CD14-positive monocyte (primary cell): ENCODE measurements at regions not wholly inside any gene's neighbourhood (a gene's known extent, or its start where the extent isn't known, plus 50 kb on each side); places are given as distances from the start of the nearest gene placed in this dataset.

Experiments
- DNase-seq, 3 donors: peaks; one replicate each; pipeline ENCODE4 v3.0.0-alpha.2; 2011 to 2022
- H2AFZ ChIP-seq: 2 replicates; pipeline ENCODE4 v1.6.0; 2012; ENCODE audit warnings: mild to moderate bottlenecking, low read depth, low read length, inconsistent platforms; ENCODE audit not compliant: insufficient read depth, poor library complexity, severe bottlenecking
- H3K27ac ChIP-seq, 2 donors: 1 replicate in 1 of 2; 2 replicates in 1 of 2; pipeline ENCODE4 v1.5.1; 2012 to 2013; ENCODE audit warnings: low read length in 2 of 2, control low read depth in 1 of 2, inconsistent platforms in 1 of 2, low read depth in 1 of 2, mild to moderate bottlenecking in 1 of 2
- H3K27me3 ChIP-seq, 2 donors: one replicate each; pipeline versions ENCODE4 v1.6.0 to v1.6.1; 2011 to 2013; ENCODE audit warnings: low read length in 2 of 2; ENCODE audit not compliant: control insufficient read depth in 2 of 2, insufficient read depth in 2 of 2
- H3K36me3 ChIP-seq, 2 donors: replicated peaks in 1 of 2; 1 replicate in 1 of 2; 2 replicates in 1 of 2; pipeline versions ENCODE4 v1.5.1 to v1.6.1; 2012 to 2013; ENCODE audit warnings: low read length in 2 of 2, control low read depth in 1 of 2, inconsistent platforms in 1 of 2, mild to moderate bottlenecking in 1 of 2; ENCODE audit not compliant: insufficient read depth in 2 of 2, control insufficient read depth in 1 of 2
- H3K4me1 ChIP-seq, 2 donors: 1 replicate in 1 of 2; 2 replicates in 1 of 2; pipeline versions ENCODE4 v1.5.1 to v1.6.1; 2012 to 2013; ENCODE audit warnings: low read length in 2 of 2, control low read depth in 1 of 2, inconsistent platforms in 1 of 2, mild to moderate bottlenecking in 1 of 2, moderate library complexity in 1 of 2; ENCODE audit not compliant: insufficient read depth in 2 of 2, control insufficient read depth in 1 of 2
- H3K4me2 ChIP-seq: replicated peaks from 2 replicates; pipeline ENCODE3; 2012; ENCODE audit warnings: low read length, moderate library complexity, mild to moderate bottlenecking; ENCODE audit not compliant: poor library complexity, severe bottlenecking; ENCODE audit errors: extremely low read depth
- H3K4me3 ChIP-seq, 3 experiments: fragments of 200-600 bp in 1 of 3; sonication (generic) in 1 of 3; replicated peaks in 1 of 3; 1 replicate in 2 of 3; 2 replicates in 1 of 3; pipeline ENCODE4 v1.5.1; 2011 to 2013; ENCODE audit warnings: low read length in 3 of 3, mild to moderate bottlenecking in 3 of 3, control low read depth in 2 of 3, low read depth in 2 of 3, inconsistent platforms in 1 of 3, moderate library complexity in 1 of 3
- H3K79me2 ChIP-seq: 2 replicates; pipeline ENCODE4 v1.6.0; 2012; ENCODE audit warnings: mild to moderate bottlenecking, control low read depth, inconsistent platforms, low read length, moderate library complexity; ENCODE audit not compliant: insufficient read depth
- H3K9ac ChIP-seq: 2 replicates; pipeline ENCODE4 v1.6.0; 2017; ENCODE audit warnings: low read length, mild to moderate bottlenecking; ENCODE audit not compliant: insufficient read depth, poor library complexity, severe bottlenecking
- H3K9me3 ChIP-seq, 2 donors: replicated peaks in 1 of 2; 1 replicate in 1 of 2; 2 replicates in 1 of 2; pipeline versions ENCODE4 v1.5.1 to v1.6.1; 2012 to 2013; ENCODE audit warnings: low read length in 2 of 2, control low read depth in 1 of 2; ENCODE audit not compliant: control insufficient read depth in 1 of 2, insufficient read depth in 1 of 2
- H4K20me1 ChIP-seq: 2 replicates; pipeline ENCODE4 v1.6.0; 2012; ENCODE audit warnings: mild to moderate bottlenecking, low read length, control low read depth, moderate library complexity; ENCODE audit not compliant: insufficient read depth
- H3K27ac Mint-ChIP-seq, 7 donors: one replicate each; pipeline ENCODE4 v1.8.0; 2020; ENCODE audit warnings: mild to moderate bottlenecking in 7 of 7, mixed read lengths in 7 of 7, moderate library complexity in 6 of 7, inconsistent platforms in 2 of 7
- H3K27me3 Mint-ChIP-seq, 3 donors: one replicate each; pipeline ENCODE4 v1.8.0; 2021 to 2022; ENCODE audit warnings: low read depth in 3 of 3, mild to moderate bottlenecking in 3 of 3, mixed read lengths in 3 of 3, moderate library complexity in 3 of 3, inconsistent platforms in 1 of 3
- H3K36me3 Mint-ChIP-seq, 2 donors: one replicate each; pipeline ENCODE4 v1.8.0; 2020; ENCODE audit warnings: mixed read lengths in 2 of 2, inconsistent platforms in 1 of 2, mild to moderate bottlenecking in 1 of 2
- H3K4me1 Mint-ChIP-seq: one replicate; pipeline ENCODE4 v1.8.0; 2020; ENCODE audit warnings: mild to moderate bottlenecking, mixed read lengths
- H3K4me3 Mint-ChIP-seq, 2 donors: one replicate each; pipeline ENCODE4 v1.8.0; 2020; ENCODE audit warnings: mild to moderate bottlenecking in 2 of 2, mixed read lengths in 2 of 2, moderate library complexity in 1 of 2
- H3K9me3 Mint-ChIP-seq, 7 donors: one replicate each; pipeline ENCODE4 v1.8.0; 2020 to 2022; ENCODE audit warnings: mixed read lengths in 7 of 7, mild to moderate bottlenecking in 6 of 7, moderate library complexity in 6 of 7, inconsistent platforms in 2 of 7
- WGBS: methylation state at CpG from one replicate; pipeline ENCODE4 v1.1.5; 2013; ENCODE audit warnings: missing lambda C conversion rate; ENCODE audit not compliant: insufficient coverage; 5-methylcytosine and 5-hydroxymethylcytosine counted together
- intact Hi-C, 2 donors: fragments of 100-400 bp; cut with micrococcal nuclease; formaldehyde crosslinking; loops; one replicate each; pipeline versions ENCODE4 v1.15.0 to v1.15.1; 2023
- TF ChIP-seq, protein P1 (sequence below): fragments of 200-600 bp; IDR thresholded peaks from one replicate; pipeline ENCODE4 v1.8.0; 2022; ENCODE audit warnings: antibody characterized with exemption, mild to moderate bottlenecking

DNA sequence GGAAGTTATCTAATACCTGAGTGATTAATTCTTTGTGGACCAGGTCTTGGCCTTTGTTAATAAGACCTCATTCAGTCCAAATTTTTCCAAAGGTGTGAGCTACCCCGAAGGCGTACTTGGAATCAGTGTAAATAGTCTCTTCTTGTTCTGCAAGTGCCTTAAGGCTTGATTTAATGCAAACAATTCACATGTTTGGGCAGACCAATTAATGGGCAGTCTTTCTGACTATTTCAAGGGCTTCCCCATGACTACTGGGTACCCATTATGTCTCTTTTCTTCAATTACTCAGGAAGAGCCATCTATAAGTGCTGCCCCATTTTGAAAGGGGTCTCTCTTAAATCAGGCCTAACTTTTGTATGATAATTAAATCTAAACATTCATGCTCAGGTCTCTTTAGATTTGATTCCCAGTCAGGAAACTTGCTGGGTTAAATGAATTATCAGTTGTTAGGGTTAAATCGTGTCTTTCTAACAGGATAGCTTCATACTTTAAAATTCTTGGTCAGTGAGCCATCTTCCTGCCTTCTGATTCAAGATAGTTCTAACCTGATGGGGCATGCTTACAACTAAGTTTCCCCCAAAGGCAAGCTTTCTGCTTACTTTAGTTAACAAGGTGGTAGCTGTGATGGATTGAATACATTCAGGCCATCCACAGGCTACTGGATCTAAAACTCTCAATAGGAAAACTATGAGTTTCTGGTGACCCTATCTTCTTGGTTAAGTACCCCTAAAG lies 179.6 kb downstream of the CCNG2 start:
- no peaks in the 10 kb centered on the region for H3K79me2 ChIP-seq
- H3K4me1 Mint-ChIP-seq, result no peaks in the 10 kb centered on the region
- TF ChIP-seq, protein P1, sequence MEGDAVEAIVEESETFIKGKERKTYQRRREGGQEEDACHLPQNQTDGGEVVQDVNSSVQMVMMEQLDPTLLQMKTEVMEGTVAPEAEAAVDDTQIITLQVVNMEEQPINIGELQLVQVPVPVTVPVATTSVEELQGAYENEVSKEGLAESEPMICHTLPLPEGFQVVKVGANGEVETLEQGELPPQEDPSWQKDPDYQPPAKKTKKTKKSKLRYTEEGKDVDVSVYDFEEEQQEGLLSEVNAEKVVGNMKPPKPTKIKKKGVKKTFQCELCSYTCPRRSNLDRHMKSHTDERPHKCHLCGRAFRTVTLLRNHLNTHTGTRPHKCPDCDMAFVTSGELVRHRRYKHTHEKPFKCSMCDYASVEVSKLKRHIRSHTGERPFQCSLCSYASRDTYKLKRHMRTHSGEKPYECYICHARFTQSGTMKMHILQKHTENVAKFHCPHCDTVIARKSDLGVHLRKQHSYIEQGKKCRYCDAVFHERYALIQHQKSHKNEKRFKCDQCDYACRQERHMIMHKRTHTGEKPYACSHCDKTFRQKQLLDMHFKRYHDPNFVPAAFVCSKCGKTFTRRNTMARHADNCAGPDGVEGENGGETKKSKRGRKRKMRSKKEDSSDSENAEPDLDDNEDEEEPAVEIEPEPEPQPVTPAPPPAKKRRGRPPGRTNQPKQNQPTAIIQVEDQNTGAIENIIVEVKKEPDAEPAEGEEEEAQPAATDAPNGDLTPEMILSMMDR, result no peak
- peaks cover 17 to 61% (median 44%) of the 10 kb centered on the region in 7 donors for H3K9me3 Mint-ChIP-seq
- intact Hi-C loops, result no loop called here
- H3K9ac ChIP-seq, result no peak overlapping the region
- H3K27ac ChIP-seq, result no peak overlapping the region
- no peak overlapping the region for H3K4me2 ChIP-seq
- H3K27me3 Mint-ChIP-seq, result peaks cover 0 to 1% (median 0%) of the 10 kb centered on the region in 3 donors
- H3K36me3 ChIP-seq, result no peaks in the 10 kb centered on the region
- H2AFZ ChIP-seq, result no peak overlapping the region
- H3K9me3 ChIP-seq, result peaks cover 19 to 26% of the 10 kb centered on the region in 2 donors
- H3K27me3 ChIP-seq, result no peaks in the 10 kb centered on the region
- no peak overlapping the region for H3K4me3 Mint-ChIP-seq
- H3K36me3 Mint-ChIP-seq, result no peaks in the 10 kb centered on the region
- H3K4me1 ChIP-seq, result no peaks in the 10 kb centered on the region
- WGBS, result no CpG with 5 or more reads among the region's 3 CpGs
- no peaks in the 10 kb centered on the region for H4K20me1 ChIP-seq
- H3K4me3 ChIP-seq, result no peak overlapping the region
- H3K27ac Mint-ChIP-seq, result no peak overlapping the region
- no peak for DNase-seq

DNA sequence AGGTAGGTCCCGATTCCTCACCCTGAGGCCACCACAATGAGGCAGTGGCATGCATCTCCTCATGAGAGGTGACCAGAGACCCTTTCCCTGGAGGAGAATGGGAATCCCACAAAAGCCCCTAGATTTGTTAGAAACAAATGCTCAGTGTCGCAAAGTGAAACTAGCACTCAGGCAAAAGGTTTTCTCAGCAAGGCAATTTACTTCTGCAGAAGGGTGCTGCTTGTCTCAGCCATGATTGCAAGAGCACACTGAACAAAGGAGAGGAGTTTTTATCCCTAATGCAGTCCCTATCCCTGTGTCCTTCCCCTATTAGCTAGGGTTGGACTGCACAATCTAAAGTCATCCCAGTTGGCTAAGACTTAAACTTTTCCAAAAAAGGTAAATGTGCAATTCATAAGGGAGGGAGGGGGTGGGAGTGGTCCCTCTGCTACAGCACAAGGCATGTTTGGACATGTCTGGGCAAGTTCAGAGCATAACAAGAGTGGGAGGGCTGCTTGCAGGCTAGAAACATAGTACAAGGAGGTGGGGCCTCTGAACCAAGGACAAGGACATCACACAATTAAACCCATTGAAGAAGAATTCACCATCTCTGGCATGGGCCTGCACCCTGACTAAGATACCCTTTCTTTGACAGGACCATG lies 185.3 kb downstream of the CCNG2 start:
- H3K4me1 Mint-ChIP-seq, result no peaks in the 10 kb centered on the region
- no peaks in the 10 kb centered on the region for H3K27me3 ChIP-seq
- H3K27ac ChIP-seq, result no peak overlapping the region
- H3K9me3 ChIP-seq, result peaks cover 14% of the 10 kb centered on the region in 2 donors
- H3K36me3 ChIP-seq, result no peaks in the 10 kb centered on the region
- peak overlapping the region in 1 of 7 donors; percentile 4 for H3K27ac Mint-ChIP-seq
- H3K9ac ChIP-seq, result no peak overlapping the region
- no peak overlapping the region for H3K4me3 Mint-ChIP-seq
- DNase-seq, result no peak
- H3K9me3 Mint-ChIP-seq, result peaks cover 24 to 43% (median 30%) of the 10 kb centered on the region in 7 donors
- intact Hi-C loops, result no loop called here
- H4K20me1 ChIP-seq, result no peaks in the 10 kb centered on the region
- peaks cover 0 to 3% (median 2%) of the 10 kb centered on the region in 3 donors for H3K27me3 Mint-ChIP-seq
- no peaks in the 10 kb centered on the region for H3K36me3 Mint-ChIP-seq
- H3K4me3 ChIP-seq, result no peak overlapping the region
- H3K79me2 ChIP-seq, result no peaks in the 10 kb centered on the region
- H3K4me1 ChIP-seq, result no peaks in the 10 kb centered on the region
- H2AFZ ChIP-seq, result no peak overlapping the region
- TF ChIP-seq, protein P1, result no peak
- H3K4me2 ChIP-seq, result no peak overlapping the region
- WGBS, result 92% methylated on average over 1 of the region's 2 CpGs
